ENCODE measurements at regions not wholly inside any gene's neighbourhood (a gene's known extent, or its start where the extent isn't known, plus 50 kb on each side); places are given as distances from the start of the nearest gene placed in this dataset.

- no peak for TF ChIP-seq EZH2phosphoT487 (IDR thresholded peaks at IDR 0.05; ENCODE audit: insufficient read depth, low read depth)
- no peak for TF ChIP-seq EZH2 (IDR thresholded peaks at IDR 0.05; ENCODE audit: insufficient read depth, poor library complexity, severe bottlenecking)
Measured at GRCh38 chr12:30082381-30082780, 298.6 kb upstream of the TMTC1 start.
